ENCODE measurements at regions not wholly inside any gene's neighbourhood (a gene's known extent, or its start where the extent isn't known, plus 50 kb on each side); places are given as distances from the start of the nearest gene placed in this dataset.

DNA sequence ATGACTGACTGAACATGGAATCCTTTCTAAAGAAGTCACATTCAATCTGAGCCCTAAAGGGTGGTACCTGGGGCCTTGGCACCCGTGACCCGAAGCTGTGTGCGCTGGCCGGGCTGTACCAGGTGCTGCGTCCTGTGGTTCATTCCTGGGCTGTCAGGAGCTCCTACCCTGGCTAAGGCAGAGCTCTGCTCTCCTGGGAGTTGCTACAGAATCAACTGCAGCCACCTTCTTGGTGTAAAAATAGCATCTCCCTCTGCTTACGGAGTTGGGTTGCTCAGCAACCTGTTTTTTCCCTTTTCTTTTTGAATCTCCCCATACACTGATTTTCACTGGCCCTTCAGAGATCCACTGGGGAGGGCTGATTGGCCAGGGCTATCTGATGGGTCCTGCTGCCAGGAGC is 236.6 kb upstream of the PDE10A start:
- TF ChIP-seq POLR2A (IDR thresholded peaks at IDR 0.05; ENCODE audit: low read depth, low read length) (no peak), CTCF (IDR thresholded peaks at IDR 0.05; ENCODE audit: extremely low read depth in 1 of 2, insufficient read depth in 1 of 2, low read depth in 1 of 2, low read length in 2 of 2) (no peak), JUN (IDR thresholded peaks at IDR 0.05; ENCODE audit: borderline replicate concordance, insufficient read depth, insufficient read length, low read depth) (no peak), POLR2AphosphoS5 (IDR thresholded peaks at IDR 0.05; ENCODE audit: insufficient read depth, low read depth, low read length) (no peak), MYC (IDR thresholded peaks at IDR 0.05; ENCODE audit: low read depth, low read length) (no peak), EZH2 (IDR thresholded peaks at IDR 0.05; ENCODE audit: borderline replicate concordance, low read depth, low read length, severe bottlenecking) (no peak)
- TF ChIP-seq, protein P1, sequence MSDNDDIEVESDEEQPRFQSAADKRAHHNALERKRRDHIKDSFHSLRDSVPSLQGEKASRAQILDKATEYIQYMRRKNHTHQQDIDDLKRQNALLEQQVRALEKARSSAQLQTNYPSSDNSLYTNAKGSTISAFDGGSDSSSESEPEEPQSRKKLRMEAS (IDR thresholded peaks at IDR 0.05; ENCODE audit: insufficient read depth, insufficient read length): no peak

Data from endothelial cell of umbilical vein (primary cell).